Ishikawa (cell line): ENCODE measurements at regions not wholly inside any gene's neighbourhood (a gene's known extent, or its start where the extent isn't known, plus 50 kb on each side); places are given as distances from the start of the nearest gene placed in this dataset.

Source experiments
- CEBPB ChIP-seq: IDR thresholded peaks from 2 replicates; pipeline ENCODE4 v1.6.1; 2012
- CREB1 ChIP-seq: IDR thresholded peaks from 2 replicates; pipeline ENCODE4 v1.6.1; 2012; ENCODE audit warnings: low read depth
- EGR1 ChIP-seq: IDR thresholded peaks from 2 replicates; pipeline ENCODE4 v1.6.1; 2012
- EP300 ChIP-seq: IDR thresholded peaks from 2 replicates; pipeline ENCODE4 v1.6.1; 2012; ENCODE audit warnings: borderline replicate concordance
- FOXM1 ChIP-seq: IDR thresholded peaks from 2 replicates; pipeline ENCODE4 v1.6.1; 2012; ENCODE audit warnings: low read depth, borderline replicate concordance
- NFIC ChIP-seq: IDR thresholded peaks from 2 replicates; pipeline ENCODE4 v1.6.1; 2012
- RAD21 ChIP-seq: IDR thresholded peaks from 2 replicates; pipeline ENCODE4 v1.6.1; 2012; ENCODE audit warnings: low read depth
- REST ChIP-seq: IDR thresholded peaks from 2 replicates; pipeline ENCODE4 v1.6.1; 2012; ENCODE audit warnings: low read depth, mild to moderate bottlenecking
- TAF1 ChIP-seq: IDR thresholded peaks from 2 replicates; pipeline ENCODE4 v1.6.1; 2012; ENCODE audit warnings: low read depth, mild to moderate bottlenecking
- TCF12 ChIP-seq: IDR thresholded peaks from 2 replicates; pipeline ENCODE4 v1.6.1; 2012; ENCODE audit warnings: low read depth
- TEAD4 ChIP-seq: IDR thresholded peaks from 2 replicates; pipeline ENCODE4 v1.6.1; 2012
- USF1 ChIP-seq: IDR thresholded peaks from 2 replicates; pipeline ENCODE4 v1.6.1; 2012
- YY1 ChIP-seq: IDR thresholded peaks from 2 replicates; pipeline ENCODE4 v1.6.1; 2012; ENCODE audit warnings: low read depth
- ZBTB7A ChIP-seq: IDR thresholded peaks from 2 replicates; pipeline ENCODE4 v1.6.1; 2012; ENCODE audit warnings: low read depth
- TF ChIP-seq, protein P1 (sequence below): IDR thresholded peaks from 2 replicates; pipeline ENCODE4 v1.6.1; 2012

- TF ChIP-seq CREB1, result no peak
Measured at GRCh38 chr13:24931450-24932251, 164.3 kb upstream of the PABPC3 start.

DNA sequence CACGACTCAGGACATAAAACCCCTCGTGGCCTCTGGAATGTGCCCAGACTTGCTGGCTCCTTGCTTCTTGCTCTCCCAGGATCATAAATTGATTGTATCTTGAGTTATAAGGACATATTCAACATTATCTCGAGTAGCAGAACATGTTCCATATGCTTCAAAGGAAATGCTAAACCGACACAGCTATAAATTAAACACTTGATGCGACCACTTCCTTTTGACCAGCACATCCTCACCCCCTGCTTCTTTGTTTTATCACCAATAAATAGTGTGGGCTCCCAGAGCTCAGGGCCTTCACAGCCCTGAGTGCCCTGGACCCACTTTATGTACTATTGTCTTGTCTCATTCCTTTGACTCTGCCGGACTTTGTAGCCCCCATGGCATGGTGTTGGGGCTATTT lies 157.0 kb upstream of the PABPC3 start:
- no peak for TF ChIP-seq RAD21
- TF ChIP-seq TAF1, result no peak
- no peak for TF ChIP-seq NFIC
- no peak for TF ChIP-seq ZBTB7A
- no peak for TF ChIP-seq CEBPB
- no peak for TF ChIP-seq EGR1
- no peak for TF ChIP-seq EP300
- no peak for TF ChIP-seq TCF12
- TF ChIP-seq, protein P1, sequence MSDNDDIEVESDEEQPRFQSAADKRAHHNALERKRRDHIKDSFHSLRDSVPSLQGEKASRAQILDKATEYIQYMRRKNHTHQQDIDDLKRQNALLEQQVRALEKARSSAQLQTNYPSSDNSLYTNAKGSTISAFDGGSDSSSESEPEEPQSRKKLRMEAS, result no peak
- no peak for TF ChIP-seq YY1

GRCh38 chr13:24943136-24943535 lies 152.8 kb upstream of the PABPC3 start:
- TF ChIP-seq RAD21, result no peak
- no peak for TF ChIP-seq TAF1
- TF ChIP-seq EGR1, result no peak
- TF ChIP-seq TEAD4, result no peak
- TF ChIP-seq NFIC, result 0 out of 2 replicates have a peak, but pooled peaks have one; percentile 15
- no peak for TF ChIP-seq CREB1
- no peak for TF ChIP-seq TCF12
- no peak for TF ChIP-seq REST

GRCh38 chr13:24968416-24968815 lies 127.5 kb upstream of the PABPC3 start:
- peak; percentile 20; the same call in 1 of the 2 replicates for TF ChIP-seq RAD21

DNA sequence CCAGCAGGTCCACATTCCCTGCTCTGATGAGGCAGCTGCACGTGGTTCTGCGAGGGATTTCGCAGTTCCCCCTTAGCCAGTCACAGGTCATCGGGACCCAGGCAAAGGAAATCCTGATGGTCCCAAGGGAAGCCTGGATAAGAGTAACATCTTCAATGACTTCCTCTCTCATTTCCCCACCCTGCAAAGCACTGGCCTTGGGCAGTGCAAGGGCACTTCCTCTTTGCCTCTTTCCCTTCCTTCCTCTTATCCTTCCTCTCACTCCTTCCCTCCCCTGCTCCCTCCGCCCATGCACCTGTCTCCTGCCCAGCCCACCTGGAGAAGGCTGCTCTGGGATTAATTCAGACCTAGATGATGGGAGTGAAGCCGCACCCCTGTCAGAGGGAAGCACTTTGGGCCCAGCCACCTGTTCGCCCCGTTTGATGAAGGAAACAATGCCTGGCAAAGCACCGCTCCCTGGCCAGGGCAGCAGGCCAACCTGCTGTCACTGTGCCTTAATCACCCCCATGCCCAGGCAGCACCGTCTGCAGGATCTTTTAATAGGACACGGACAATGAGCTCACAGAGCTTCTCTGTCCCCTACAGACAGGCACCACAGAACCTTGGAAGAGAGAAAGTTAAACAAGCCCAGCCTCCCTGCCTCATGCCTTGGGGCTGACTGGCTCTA lies 113.5 kb upstream of the PABPC3 start:
- no peak for TF ChIP-seq REST
- TF ChIP-seq, protein P1, result peak; percentile 27; the same call in 1 of the 2 replicates
- peak; percentile 25; the same call in 1 of the 2 replicates for TF ChIP-seq TCF12
- no peak for TF ChIP-seq YY1
- peak; percentile 48 for TF ChIP-seq NFIC

DNA sequence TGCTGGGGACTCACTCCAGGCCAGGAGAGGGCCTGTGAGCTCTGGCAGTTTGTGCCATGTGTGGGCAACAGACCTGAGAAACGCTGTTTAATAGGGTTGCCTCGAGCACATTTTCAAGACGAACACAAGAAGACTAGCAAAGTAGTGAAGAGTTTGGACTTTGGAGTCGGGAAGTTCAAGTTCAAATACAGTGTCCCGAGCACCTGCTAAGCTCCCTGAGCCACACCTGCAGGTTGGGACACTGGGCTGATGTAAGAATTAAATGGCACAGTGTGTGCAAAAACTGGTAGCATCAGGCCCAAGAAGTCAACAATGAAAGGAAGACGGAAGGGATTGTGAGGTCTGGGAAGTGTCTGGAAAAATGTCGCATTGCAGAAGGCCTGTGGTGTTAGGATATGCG lies 112.8 kb upstream of the PABPC3 start:
- TF ChIP-seq NFIC (no peak), CEBPB (no peak), EP300 (no peak), TAF1 (no peak), RAD21 (no peak), EGR1 (no peak), ZBTB7A (no peak), TEAD4 (no peak), FOXM1 (no peak), USF1 (no peak), YY1 (no peak)
- TF ChIP-seq, protein P1, result no peak

- TF ChIP-seq, protein P1, result no peak
- TF ChIP-seq CEBPB, result no peak
- no peak for TF ChIP-seq REST
- TF ChIP-seq CREB1, result no peak
- TF ChIP-seq TCF12, result no peak
- no peak for TF ChIP-seq FOXM1
- no peak for TF ChIP-seq YY1
- TF ChIP-seq EGR1, result no peak
- TF ChIP-seq TAF1, result no peak
- no peak for TF ChIP-seq NFIC
- no peak for TF ChIP-seq EP300
- no peak for TF ChIP-seq TEAD4
- TF ChIP-seq ZBTB7A, result no peak
- no peak for TF ChIP-seq RAD21
Measured at GRCh38 chr13:24984134-24984533, 111.8 kb upstream of the PABPC3 start.
